ENCODE measurements at regions not wholly inside any gene's neighbourhood (a gene's known extent, or its start where the extent isn't known, plus 50 kb on each side); places are given as distances from the start of the nearest gene placed in this dataset.

GRCh38 chr14:34122650-34123049 is 171.8 kb upstream of the EGLN3 start:
- TF ChIP-seq CTCF (IDR thresholded peaks at IDR 0.05; ENCODE audit: low read depth, low read length, poor library complexity, severe bottlenecking) (no peak), EZH2phosphoT487 (IDR thresholded peaks at IDR 0.05; ENCODE audit: borderline replicate concordance, low read length) (no peak)
